Left lung (tissue), 4 donors: ENCODE measurements at regions not wholly inside any gene's neighbourhood (a gene's known extent, or its start where the extent isn't known, plus 50 kb on each side); places are given as distances from the start of the nearest gene placed in this dataset.
A peak's percentile ranks its signal among the peaks of the same experiment; 100 is the strongest.

Experiments
- ATAC-seq: fragments of 200-7000 bp; cut with Tn5 transposase; one replicate; pipeline ENCODE4 v1.9.1; 2020; ENCODE audit warnings: moderate library complexity
- DNase-seq, 4 donors: peaks; one replicate each; pipeline ENCODE4 v3.0.0-alpha.2; 2013 to 2020
- H3K27ac ChIP-seq, 2 donors: fragments of 200-600 bp; sonication (generic) in 1 of 2; one replicate each; pipeline versions ENCODE4 v1.5.0 to v1.8.0; 2020 to 2021
- H3K27me3 ChIP-seq, 2 donors: fragments of 200-600 bp; sonication (generic) in 1 of 2; one replicate each; pipeline versions ENCODE4 v1.5.0 to v1.8.0; 2020 to 2021
- H3K36me3 ChIP-seq, 2 donors: fragments of 200-600 bp; sonication (generic) in 1 of 2; one replicate each; pipeline versions ENCODE4 v1.5.0 to v1.8.0; 2020 to 2021
- H3K4me1 ChIP-seq, 2 donors: fragments of 200-600 bp; one replicate each; pipeline ENCODE4 v1.8.0; 2021
- H3K4me3 ChIP-seq, 2 donors: fragments of 200-600 bp; sonication (generic) in 1 of 2; one replicate each; pipeline versions ENCODE4 v1.5.0 to v1.8.0; 2020 to 2021; ENCODE audit warnings: mild to moderate bottlenecking in 1 of 2
- H3K9me3 ChIP-seq, 2 donors: fragments of 200-600 bp; sonication (generic) in 1 of 2; one replicate each; pipeline versions ENCODE4 v1.5.0 to v1.8.0; 2020 to 2021
- CTCF ChIP-seq, 2 donors: fragments of 200-600 bp; sonication (generic) in 1 of 2; IDR thresholded peaks; one replicate each; pipeline versions ENCODE4 v1.5.0 to v1.8.0; 2021; ENCODE audit warnings: antibody characterized with exemption in 2 of 2
- intact Hi-C, 2 donors: fragments of 100-400 bp; cut with DNase I; formaldehyde crosslinking; loops; one replicate each; pipeline versions ENCODE4 v1.11.2 to v1.14.2; 2022
- donor health status: DM: no; HTN: yes; CAD: no.
- donor health status: DM: no; HTN: no; CAD: no.

GRCh38 chr13:37306778-37307544, 201.5 kb upstream of the CSNK1A1L start:
- H3K4me1 ChIP-seq = no peaks in the 10 kb centered on the region
- no peak overlapping the region for H3K27ac ChIP-seq
- no peaks in the 10 kb centered on the region for H3K9me3 ChIP-seq
- no peak for DNase-seq
- intact Hi-C loops = no loop called here
- no peak for ATAC-seq
- H3K27me3 ChIP-seq = no peaks in the 10 kb centered on the region
- no peaks in the 10 kb centered on the region for H3K36me3 ChIP-seq
- no peak for TF ChIP-seq CTCF (IDR thresholded peaks at IDR 0.05)
- no peak overlapping the region for H3K4me3 ChIP-seq

GRCh38 chr13:37303606-37304005, 198.1 kb upstream of the CSNK1A1L start:
- H3K36me3 ChIP-seq = no peaks in the 10 kb centered on the region
- H3K27me3 ChIP-seq = no peaks in the 10 kb centered on the region
- TF ChIP-seq CTCF (IDR thresholded peaks at IDR 0.05) = no peak
- no peak overlapping the region for H3K27ac ChIP-seq
- intact Hi-C loops = no loop called here
- H3K9me3 ChIP-seq = peaks cover 0 to 1% of the 10 kb centered on the region in 2 donors
- no peak overlapping the region for H3K4me3 ChIP-seq
- ATAC-seq (no peak), DNase-seq (no peak)
- H3K4me1 ChIP-seq = no peaks in the 10 kb centered on the region

DNA sequence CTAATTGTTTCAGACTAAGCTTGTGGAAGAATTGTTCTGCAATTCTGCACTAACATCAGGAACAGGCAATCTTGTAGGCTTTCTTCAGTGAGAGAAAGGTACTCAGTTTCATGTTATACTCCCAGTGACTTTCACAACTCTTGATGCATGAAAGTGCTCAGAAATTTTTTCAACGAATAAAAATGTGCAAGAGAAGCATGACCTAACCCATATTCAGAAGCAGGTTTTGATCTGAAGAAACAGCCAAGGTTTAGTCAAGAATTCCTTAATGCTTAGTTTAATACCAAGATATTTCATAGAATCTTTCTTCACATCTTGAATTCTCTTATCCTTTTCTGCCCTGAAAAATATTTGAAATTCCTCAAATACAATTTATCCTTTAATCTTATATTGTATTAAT, 197.2 kb upstream of the CSNK1A1L start:
- DNase-seq (no peak), ATAC-seq (no peak)
- no peaks in the 10 kb centered on the region for H3K4me1 ChIP-seq
- TF ChIP-seq CTCF (IDR thresholded peaks at IDR 0.05) = no peak
- intact Hi-C loops = no loop called here
- H3K9me3 ChIP-seq = peaks cover 0 to 4% of the 10 kb centered on the region in 2 donors
- H3K36me3 ChIP-seq = no peaks in the 10 kb centered on the region
- H3K27ac ChIP-seq = no peak overlapping the region
- H3K4me3 ChIP-seq = no peak overlapping the region
- H3K27me3 ChIP-seq = no peaks in the 10 kb centered on the region

DNA sequence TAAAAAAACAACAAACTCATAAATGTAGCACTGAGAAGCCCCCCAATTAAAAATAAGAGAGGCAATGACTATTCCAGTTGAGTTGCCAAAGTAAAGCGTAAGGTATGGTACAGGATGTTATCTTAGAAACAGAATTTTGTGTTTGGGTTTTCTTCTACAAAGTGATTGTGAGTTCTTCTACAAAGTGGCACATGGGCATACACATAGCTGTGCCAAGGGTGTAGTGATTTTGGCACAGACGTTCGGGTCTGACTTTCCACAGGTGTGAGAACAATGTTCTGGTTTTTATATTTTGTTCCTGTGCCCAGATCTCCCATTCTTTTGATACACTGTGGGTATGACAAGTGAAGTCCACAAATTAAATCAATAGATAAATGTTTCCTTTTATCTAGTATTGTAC, 190.1 kb upstream of the CSNK1A1L start:
- intact Hi-C loops = no loop called here
- no peaks in the 10 kb centered on the region for H3K4me1 ChIP-seq
- peaks cover 0 to 4% of the 10 kb centered on the region in 2 donors for H3K9me3 ChIP-seq
- no peak for TF ChIP-seq CTCF (IDR thresholded peaks at IDR 0.05)
- no peaks in the 10 kb centered on the region for H3K27me3 ChIP-seq
- H3K36me3 ChIP-seq = no peaks in the 10 kb centered on the region
- ATAC-seq (no peak), DNase-seq (no peak)
- H3K4me3 ChIP-seq = no peak overlapping the region
- no peak overlapping the region for H3K27ac ChIP-seq

DNA sequence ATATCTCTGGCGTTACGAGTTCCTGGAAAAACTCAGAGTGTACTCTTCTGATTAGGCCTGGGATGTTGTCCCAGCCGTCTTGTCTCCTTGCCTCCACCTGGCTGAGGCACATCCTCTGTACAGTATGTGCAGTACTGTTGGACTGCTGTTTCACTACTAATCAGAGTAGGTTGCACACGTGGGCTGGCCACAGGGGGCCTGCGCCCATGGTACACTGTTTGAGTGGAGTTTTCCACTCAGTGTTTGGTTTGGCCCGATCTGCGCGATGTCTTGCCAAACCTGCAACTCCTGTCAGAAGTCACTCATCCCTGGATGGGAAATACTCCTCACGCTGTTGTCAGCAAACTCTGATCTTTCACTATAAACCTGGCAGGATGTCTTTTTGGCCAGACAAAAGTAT, 189.6 kb upstream of the CSNK1A1L start:
- ATAC-seq (peak; percentile 50), DNase-seq (peak in 2 of 4 donors; percentile 30 to 47)
- no peak overlapping the region for H3K27ac ChIP-seq
- no peak for TF ChIP-seq CTCF (IDR thresholded peaks at IDR 0.05)
- H3K4me3 ChIP-seq = no peak overlapping the region
- intact Hi-C loops = no loop called here
- H3K9me3 ChIP-seq = peaks cover 0 to 4% of the 10 kb centered on the region in 2 donors
- no peaks in the 10 kb centered on the region for H3K4me1 ChIP-seq
- no peaks in the 10 kb centered on the region for H3K27me3 ChIP-seq
- no peaks in the 10 kb centered on the region for H3K36me3 ChIP-seq
